ENCODE measurements at regions not wholly inside any gene's neighbourhood (a gene's known extent, or its start where the extent isn't known, plus 50 kb on each side); places are given as distances from the start of the nearest gene placed in this dataset.

DNA sequence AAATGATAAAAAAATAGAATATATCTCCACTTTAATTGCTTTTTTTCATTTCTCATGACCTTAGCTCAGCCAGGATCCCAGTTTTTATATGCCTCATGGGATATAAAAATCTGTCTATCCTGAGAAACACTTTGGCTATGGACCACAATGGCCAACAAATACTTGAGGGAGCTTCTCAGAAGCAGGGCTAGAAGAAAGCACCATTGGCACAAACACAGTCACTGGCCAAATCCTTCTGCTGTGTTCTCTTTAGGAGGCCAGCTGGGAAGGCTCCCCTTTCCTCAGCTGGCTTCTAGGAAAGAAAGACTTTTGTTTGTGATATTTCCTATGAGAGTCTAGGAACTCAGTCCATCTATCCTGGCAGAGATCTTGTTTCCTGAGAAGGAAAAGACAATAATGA lies 856.2 kb upstream of the GHITM start:
- TF ChIP-seq, protein P1, sequence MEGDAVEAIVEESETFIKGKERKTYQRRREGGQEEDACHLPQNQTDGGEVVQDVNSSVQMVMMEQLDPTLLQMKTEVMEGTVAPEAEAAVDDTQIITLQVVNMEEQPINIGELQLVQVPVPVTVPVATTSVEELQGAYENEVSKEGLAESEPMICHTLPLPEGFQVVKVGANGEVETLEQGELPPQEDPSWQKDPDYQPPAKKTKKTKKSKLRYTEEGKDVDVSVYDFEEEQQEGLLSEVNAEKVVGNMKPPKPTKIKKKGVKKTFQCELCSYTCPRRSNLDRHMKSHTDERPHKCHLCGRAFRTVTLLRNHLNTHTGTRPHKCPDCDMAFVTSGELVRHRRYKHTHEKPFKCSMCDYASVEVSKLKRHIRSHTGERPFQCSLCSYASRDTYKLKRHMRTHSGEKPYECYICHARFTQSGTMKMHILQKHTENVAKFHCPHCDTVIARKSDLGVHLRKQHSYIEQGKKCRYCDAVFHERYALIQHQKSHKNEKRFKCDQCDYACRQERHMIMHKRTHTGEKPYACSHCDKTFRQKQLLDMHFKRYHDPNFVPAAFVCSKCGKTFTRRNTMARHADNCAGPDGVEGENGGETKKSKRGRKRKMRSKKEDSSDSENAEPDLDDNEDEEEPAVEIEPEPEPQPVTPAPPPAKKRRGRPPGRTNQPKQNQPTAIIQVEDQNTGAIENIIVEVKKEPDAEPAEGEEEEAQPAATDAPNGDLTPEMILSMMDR (IDR thresholded peaks at IDR 0.05; ENCODE audit: insufficient read depth, low read depth, low read length): no peak
- TF ChIP-seq EZH2 (IDR thresholded peaks at IDR 0.05; ENCODE audit: insufficient read depth, low read length): no peak
- no peaks in the 10 kb centered on the region for H3K9me3 Mint-ChIP-seq (ENCODE audit: unreplicated experiment)
- Histone ChIP-seq H3K9me3 (ENCODE audit: insufficient read depth, low read depth, low read length) (no peaks in the 10 kb centered on the region), H3K4me2 (ENCODE audit: low read length) (no peak overlapping the region), H2AFZ (ENCODE audit: low read depth, low read length) (no peak overlapping the region), H4K20me1 (ENCODE audit: insufficient read depth, low read length) (no peaks in the 10 kb centered on the region), H3K79me2 (ENCODE audit: insufficient read depth, low read length) (no peaks in the 10 kb centered on the region), H3K27ac (ENCODE audit: low read depth, low read length) (no peak overlapping the region), H3K27me3 (ENCODE audit: insufficient read depth, low read length) (no peaks in the 10 kb centered on the region), H3K4me1 (ENCODE audit: insufficient read depth, low read length) (no peaks in the 10 kb centered on the region), H3K9ac (ENCODE audit: low read length) (no peak overlapping the region), H3K36me3 (ENCODE audit: insufficient read depth, low read length) (no peaks in the 10 kb centered on the region), H3K4me3 (ENCODE audit: insufficient read depth, low read depth, low read length) (no peak overlapping the region)
- no peak for DNase-seq (ENCODE audit: low read depth)
- no peak overlapping the region for H3K4me3 Mint-ChIP-seq (ENCODE audit: unreplicated experiment)
- H3K36me3 Mint-ChIP-seq (ENCODE audit: low read depth, unreplicated experiment): no peaks in the 10 kb centered on the region
- no peak overlapping the region for H3K27ac Mint-ChIP-seq (ENCODE audit: unreplicated experiment)
- no peak for FAIRE-seq
- H3K27me3 Mint-ChIP-seq (ENCODE audit: low read depth, unreplicated experiment): no peaks in the 10 kb centered on the region
- H3K4me1 Mint-ChIP-seq (ENCODE audit: low read depth, unreplicated experiment): no peaks in the 10 kb centered on the region

DNA sequence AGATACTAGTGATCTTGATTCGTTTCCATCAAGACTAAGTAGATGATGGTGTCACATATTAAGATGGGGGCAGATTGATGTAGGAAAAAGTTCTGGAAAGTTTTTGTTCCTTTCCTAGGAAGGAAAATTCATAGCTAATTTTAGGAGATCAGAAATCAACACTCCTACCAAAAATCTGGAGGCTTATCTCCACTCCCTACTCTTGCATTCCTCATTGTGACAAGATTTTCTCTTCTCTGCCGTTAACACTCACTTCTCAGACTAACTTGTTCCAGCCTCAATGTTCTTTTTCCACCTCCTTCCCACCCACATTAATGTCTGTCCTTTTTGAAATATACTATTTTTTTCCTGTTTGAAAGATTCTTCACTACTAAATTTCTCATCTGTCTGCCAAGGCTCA lies 851.9 kb upstream of the GHITM start:
- H3K4me3 Mint-ChIP-seq (ENCODE audit: unreplicated experiment): no peak overlapping the region
- Histone ChIP-seq H3K27me3 (ENCODE audit: insufficient read depth, low read length) (no peaks in the 10 kb centered on the region), H2AFZ (ENCODE audit: low read depth, low read length) (no peak overlapping the region), H3K27ac (ENCODE audit: low read depth, low read length) (no peak overlapping the region), H3K9ac (ENCODE audit: low read length) (no peak overlapping the region), H3K4me1 (ENCODE audit: insufficient read depth, low read length) (no peaks in the 10 kb centered on the region), H3K9me3 (ENCODE audit: insufficient read depth, low read depth, low read length) (no peaks in the 10 kb centered on the region), H3K79me2 (ENCODE audit: insufficient read depth, low read length) (no peaks in the 10 kb centered on the region), H3K4me2 (ENCODE audit: low read length) (no peak overlapping the region), H4K20me1 (ENCODE audit: insufficient read depth, low read length) (no peaks in the 10 kb centered on the region), H3K4me3 (ENCODE audit: insufficient read depth, low read depth, low read length) (no peak overlapping the region), H3K36me3 (ENCODE audit: insufficient read depth, low read length) (no peaks in the 10 kb centered on the region)
- FAIRE-seq: no peak
- no peaks in the 10 kb centered on the region for H3K9me3 Mint-ChIP-seq (ENCODE audit: unreplicated experiment)
- TF ChIP-seq, protein P1 (IDR thresholded peaks at IDR 0.05; ENCODE audit: insufficient read depth, low read depth, low read length): no peak
- TF ChIP-seq EZH2 (IDR thresholded peaks at IDR 0.05; ENCODE audit: insufficient read depth, low read length): no peak
- no peak for DNase-seq (ENCODE audit: low read depth)
- no peak overlapping the region for H3K27ac Mint-ChIP-seq (ENCODE audit: unreplicated experiment)
- no peaks in the 10 kb centered on the region for H3K36me3 Mint-ChIP-seq (ENCODE audit: low read depth, unreplicated experiment)
- H3K4me1 Mint-ChIP-seq (ENCODE audit: low read depth, unreplicated experiment): no peaks in the 10 kb centered on the region
- no peaks in the 10 kb centered on the region for H3K27me3 Mint-ChIP-seq (ENCODE audit: low read depth, unreplicated experiment)

DNA sequence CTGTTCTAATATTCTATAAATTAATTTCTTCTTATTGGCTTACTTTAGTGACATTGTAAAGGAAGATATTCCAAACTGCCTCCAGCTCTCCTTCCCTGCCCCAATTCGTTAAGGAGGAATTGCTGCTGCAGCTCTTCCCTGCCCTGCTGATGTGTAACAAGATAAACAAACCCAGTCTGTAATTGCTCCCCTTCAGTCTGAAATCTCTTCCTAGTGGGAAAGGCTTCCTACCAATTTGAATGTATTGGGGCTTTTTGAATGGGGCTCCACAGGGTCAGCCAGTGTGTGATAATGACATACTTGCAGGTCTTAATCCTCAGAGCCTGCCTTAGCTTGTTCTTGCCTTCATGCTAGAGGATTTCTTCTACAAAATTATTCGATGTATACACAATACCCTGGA lies 849.9 kb upstream of the GHITM start:
- no peak overlapping the region for H3K4me2 ChIP-seq (ENCODE audit: low read length)
- H3K27me3 ChIP-seq (ENCODE audit: insufficient read depth, low read length): no peaks in the 10 kb centered on the region
- no peak overlapping the region for H3K4me3 ChIP-seq (ENCODE audit: insufficient read depth, low read depth, low read length)
- DNase-seq (ENCODE audit: low read depth) (no peak), FAIRE-seq (no peak)
- H3K9me3 Mint-ChIP-seq (ENCODE audit: unreplicated experiment): no peaks in the 10 kb centered on the region
- no peak overlapping the region for H3K4me3 Mint-ChIP-seq (ENCODE audit: unreplicated experiment)
- H3K27ac ChIP-seq (ENCODE audit: low read depth, low read length): no peak overlapping the region
- H4K20me1 ChIP-seq (ENCODE audit: insufficient read depth, low read length): no peaks in the 10 kb centered on the region
- no peak overlapping the region for H3K9ac ChIP-seq (ENCODE audit: low read length)
- no peaks in the 10 kb centered on the region for H3K36me3 Mint-ChIP-seq (ENCODE audit: low read depth, unreplicated experiment)
- no peaks in the 10 kb centered on the region for H3K36me3 ChIP-seq (ENCODE audit: insufficient read depth, low read length)
- no peak overlapping the region for H3K27ac Mint-ChIP-seq (ENCODE audit: unreplicated experiment)
- TF ChIP-seq, protein P1 (IDR thresholded peaks at IDR 0.05; ENCODE audit: insufficient read depth, low read depth, low read length): no peak
- TF ChIP-seq EZH2 (IDR thresholded peaks at IDR 0.05; ENCODE audit: insufficient read depth, low read length): no peak
- H3K4me1 Mint-ChIP-seq (ENCODE audit: low read depth, unreplicated experiment): no peaks in the 10 kb centered on the region
- no peaks in the 10 kb centered on the region for H3K9me3 ChIP-seq (ENCODE audit: insufficient read depth, low read depth, low read length)
- H3K79me2 ChIP-seq (ENCODE audit: insufficient read depth, low read length): no peaks in the 10 kb centered on the region
- H3K4me1 ChIP-seq (ENCODE audit: insufficient read depth, low read length): no peaks in the 10 kb centered on the region
- no peaks in the 10 kb centered on the region for H3K27me3 Mint-ChIP-seq (ENCODE audit: low read depth, unreplicated experiment)
- no peak overlapping the region for H2AFZ ChIP-seq (ENCODE audit: low read depth, low read length)
